Non-pigmented ciliary epithelial cell (primary cell): ENCODE measurements at regions not wholly inside any gene's neighbourhood (a gene's known extent, or its start where the extent isn't known, plus 50 kb on each side); places are given as distances from the start of the nearest gene placed in this dataset.

Experiments used
- DNase-seq: peaks from one replicate; pipeline ENCODE4 v3.0.0-alpha.2; 2010; ENCODE audit warnings: low read depth

DNA sequence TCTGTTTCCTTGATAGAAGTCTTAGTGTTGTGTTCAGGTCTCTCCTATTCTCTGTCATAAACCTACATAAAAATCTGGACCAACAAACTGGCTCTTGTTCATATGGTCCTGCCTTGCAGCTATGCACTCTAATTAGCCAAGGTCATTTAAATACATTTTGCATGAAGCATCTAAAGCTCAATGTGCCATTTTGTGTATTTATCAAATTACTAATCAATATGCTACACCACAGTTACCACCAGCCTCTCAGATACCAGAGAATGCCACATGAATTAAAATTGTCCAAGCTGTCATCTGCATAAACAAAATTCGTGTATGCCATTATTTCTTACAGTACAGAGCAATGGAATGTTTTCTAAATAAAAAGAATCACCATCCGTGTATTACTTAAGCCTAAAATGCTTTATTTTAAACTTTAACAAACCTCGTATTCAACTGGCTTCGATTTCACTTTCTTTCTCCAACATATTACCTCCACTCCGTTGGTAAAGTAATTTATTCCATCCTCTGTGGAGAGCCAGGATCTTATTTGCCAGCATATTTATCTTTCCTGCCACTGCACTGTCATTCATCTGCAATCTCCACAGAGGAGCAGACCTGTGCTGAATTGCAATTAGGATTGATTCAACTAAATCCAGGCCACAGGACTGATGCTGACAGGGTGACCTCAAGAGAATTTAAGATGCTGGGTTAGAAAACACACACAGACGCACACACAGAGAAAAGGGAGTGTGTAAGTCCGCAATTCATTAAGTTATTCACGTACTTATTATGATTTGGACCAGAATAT is 284.1 kb upstream of the FOXG1 start:
- DNase-seq = no peak

- no peak for DNase-seq
Observed at GRCh38 chr14:28483506-28483905, 283.1 kb upstream of the FOXG1 start.

- no peak for DNase-seq
Observed at GRCh38 chr14:28488684-28489083, 277.9 kb upstream of the FOXG1 start.

- DNase-seq = no peak
Observed at GRCh38 chr14:28493516-28493915, 273.1 kb upstream of the FOXG1 start.

- peak; percentile 11 for DNase-seq
Observed at GRCh38 chr14:28494196-28494595, 272.4 kb upstream of the FOXG1 start.

- DNase-seq = no peak
Observed at GRCh38 chr14:28496364-28496763, 270.2 kb upstream of the FOXG1 start.

GRCh38 chr14:28502517-28502916 is 264.1 kb upstream of the FOXG1 start:
- no peak for DNase-seq

GRCh38 chr14:28515571-28515970 is 251.0 kb upstream of the FOXG1 start:
- DNase-seq = peak; percentile 32

- DNase-seq = no peak
Observed at GRCh38 chr14:28536889-28537288, 229.7 kb upstream of the FOXG1 start.

DNA sequence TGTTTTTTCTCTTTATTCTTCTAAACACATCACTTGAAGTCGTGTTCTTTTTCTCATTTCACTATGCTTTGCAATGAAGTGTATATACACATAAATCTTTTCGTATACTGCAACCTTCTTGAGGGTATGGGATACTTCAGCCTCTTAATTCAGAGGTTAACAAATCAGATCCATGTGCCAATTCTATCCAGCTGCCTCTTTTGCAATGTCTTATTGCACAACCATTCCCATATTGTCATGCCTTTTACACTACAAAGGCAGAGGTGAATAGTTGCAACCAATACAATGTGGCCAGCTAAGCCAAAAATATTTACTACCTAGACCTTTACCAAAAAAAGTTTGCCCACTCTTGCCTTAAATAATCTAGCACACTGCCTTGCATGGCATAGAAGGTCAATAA is 224.5 kb upstream of the FOXG1 start:
- DNase-seq = no peak

DNA sequence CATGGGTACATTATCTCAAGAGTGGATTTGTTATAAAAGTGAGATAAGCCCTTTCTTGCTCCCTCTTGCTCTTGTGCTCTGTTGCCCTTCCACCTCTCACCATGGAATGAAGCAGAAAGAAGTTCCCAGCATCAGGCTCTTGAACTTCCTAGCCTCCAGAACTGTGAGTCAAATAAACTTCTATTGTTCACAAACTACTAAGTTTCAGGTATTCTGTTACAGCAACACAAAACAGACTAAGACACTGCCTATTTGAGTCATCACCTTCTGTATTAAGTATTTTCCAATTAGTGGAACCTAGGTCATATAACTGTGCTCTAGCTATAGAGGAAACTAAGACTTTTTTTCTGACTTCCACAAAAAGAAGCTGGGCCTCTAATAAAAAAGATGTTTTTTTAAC is 201.2 kb upstream of the FOXG1 start:
- DNase-seq = no peak

GRCh38 chr14:28570391-28570790 is 196.2 kb upstream of the FOXG1 start:
- DNase-seq = peak; percentile 15

- DNase-seq = no peak
Observed at GRCh38 chr14:28571636-28572035, 195.0 kb upstream of the FOXG1 start.

- no peak for DNase-seq
Observed at GRCh38 chr14:28576523-28576922, 190.1 kb upstream of the FOXG1 start.

GRCh38 chr14:28577187-28577586 is 189.4 kb upstream of the FOXG1 start:
- DNase-seq = no peak

GRCh38 chr14:28577711-28578131 is 188.9 kb upstream of the FOXG1 start:
- DNase-seq = no peak

DNA sequence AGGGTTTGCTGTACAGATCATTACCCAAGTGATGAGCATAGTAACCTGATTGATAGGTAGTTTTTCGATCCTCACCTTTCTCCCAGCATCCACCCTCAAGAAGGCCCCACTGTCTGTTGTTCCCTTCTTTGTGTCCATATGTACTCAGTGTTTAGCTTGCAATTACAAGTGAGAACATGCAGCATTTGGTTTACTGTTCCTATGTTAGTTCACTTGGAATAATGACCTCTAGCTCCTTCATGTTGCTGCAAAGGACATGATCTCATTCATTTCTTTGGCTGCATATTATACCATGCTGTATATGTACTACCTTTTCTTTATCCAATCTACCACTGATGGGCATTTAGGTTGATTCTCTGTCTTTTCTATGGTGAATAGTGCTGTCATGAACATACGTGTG is 181.6 kb upstream of the FOXG1 start:
- DNase-seq = no peak

GRCh38 chr14:28589792-28590191 is 176.8 kb upstream of the FOXG1 start:
- DNase-seq = no peak

DNA sequence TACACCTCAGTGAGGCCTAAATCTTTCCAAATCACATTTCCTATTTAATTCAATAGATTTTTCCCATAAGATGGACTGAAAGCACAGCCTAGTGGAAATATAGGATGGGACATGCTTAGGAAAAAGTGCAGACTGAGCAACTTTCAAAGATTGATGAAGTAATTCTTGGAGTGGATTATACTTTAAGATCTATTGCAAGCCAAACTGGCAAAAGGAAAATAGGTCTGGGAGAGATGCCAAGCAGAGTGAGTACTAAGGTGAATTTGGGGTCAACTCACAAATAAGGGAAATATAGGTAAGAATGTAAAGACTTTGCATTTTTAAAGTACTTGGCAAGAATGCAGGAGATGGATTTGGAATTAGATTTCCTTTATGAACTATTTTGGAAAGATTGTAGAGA is 170.2 kb upstream of the FOXG1 start:
- DNase-seq = no peak

GRCh38 chr14:28599191-28599590 is 167.4 kb upstream of the FOXG1 start:
- DNase-seq = no peak

GRCh38 chr14:28599605-28600004 is 167.0 kb upstream of the FOXG1 start:
- DNase-seq = no peak

DNA sequence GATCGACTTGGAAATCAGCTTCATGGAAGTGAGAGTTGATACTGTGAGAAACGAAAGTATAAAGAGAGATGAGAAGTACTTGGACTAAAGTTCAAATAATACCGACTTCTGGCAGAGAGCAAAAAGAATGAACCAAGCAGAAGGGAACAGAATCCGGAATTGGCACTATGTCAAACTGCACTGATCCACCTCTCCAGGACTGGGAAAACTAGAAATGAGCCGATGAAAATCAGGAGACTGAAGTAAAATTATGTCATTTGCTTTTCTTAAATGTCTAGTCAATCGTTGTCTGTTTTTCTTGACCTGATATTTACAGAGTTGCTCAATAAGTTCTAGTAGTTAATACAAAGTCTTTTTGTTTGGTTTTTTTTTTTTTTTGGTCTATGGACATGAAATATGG is 163.0 kb upstream of the FOXG1 start:
- DNase-seq = no peak

DNA sequence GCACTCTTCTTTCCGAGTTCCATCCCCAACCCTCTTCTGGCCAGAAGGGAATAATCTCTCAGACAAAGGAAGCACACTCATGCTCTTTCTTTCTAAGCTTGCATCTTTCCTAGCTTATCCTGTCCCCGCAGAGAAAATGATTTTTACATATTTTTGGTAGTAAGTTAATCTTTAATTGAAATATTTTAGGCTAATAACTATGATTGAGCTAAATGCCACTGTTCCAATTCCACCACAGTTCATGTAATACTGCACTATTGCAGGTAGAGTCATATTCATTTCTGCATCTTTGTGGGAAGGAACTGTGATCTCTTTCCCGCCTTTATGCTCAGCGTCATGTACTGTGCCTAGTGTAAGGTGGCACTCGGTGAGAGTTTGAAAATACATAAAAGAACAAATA is 158.9 kb upstream of the FOXG1 start:
- no peak for DNase-seq

- no peak for DNase-seq
Observed at GRCh38 chr14:28608443-28608842, 158.1 kb upstream of the FOXG1 start.
